ENCODE measurements at regions not wholly inside any gene's neighbourhood (a gene's known extent, or its start where the extent isn't known, plus 50 kb on each side); places are given as distances from the start of the nearest gene placed in this dataset.

- H3K4me3 ChIP-seq (ENCODE audit: low read depth, low read length) = no peak overlapping the region
- Mint-ChIP-seq H3K4me1 (ENCODE audit: low read depth, unreplicated experiment) (no peaks in the 10 kb centered on the region), H3K4me3 (ENCODE audit: unreplicated experiment) (no peak overlapping the region), H3K27ac (ENCODE audit: unreplicated experiment) (no peak overlapping the region), H3K27me3 (ENCODE audit: insufficient read depth, unreplicated experiment) (peaks cover 5% of the 10 kb centered on the region), H3K36me3 (ENCODE audit: insufficient read depth, unreplicated experiment) (no peaks in the 10 kb centered on the region), H3K9me3 (ENCODE audit: unreplicated experiment) (no peaks in the 10 kb centered on the region)
- no TSS peak for BruUV-seq (replicated peaks)
- no peaks in the 10 kb centered on the region for H3K4me1 ChIP-seq
- ChIA-PET POLR2A (no interaction called here), CTCF (no interaction called here)
- no peaks in the 10 kb centered on the region for H3K36me3 ChIP-seq (ENCODE audit: control insufficient read depth, insufficient read depth, low read length)
- DNase-seq = no peak
- no peak for TF ChIP-seq CTCF (IDR thresholded peaks at IDR 0.05; ENCODE audit: insufficient read depth in 1 of 2, low read depth in 1 of 2, low read length in 1 of 2, severe bottlenecking in 1 of 2, unreplicated experiment in 1 of 2)
- H3K9me3 ChIP-seq = no peaks in the 10 kb centered on the region
- intact Hi-C loops (cut with micrococcal nuclease; ENCODE audit: unreplicated experiment) = no loop called here
- H3K27me3 ChIP-seq (replicated peaks; ENCODE audit: control insufficient read depth, insufficient read depth, low read length) = no peaks in the 10 kb centered on the region
Observed at GRCh38 chr14:83269583-83269982, 1735.9 kb upstream of the SEL1L start.

GRCh38 chr14:83271663-83272062 lies 1738.0 kb upstream of the SEL1L start:
- Mint-ChIP-seq H3K4me1 (ENCODE audit: low read depth, unreplicated experiment) (no peaks in the 10 kb centered on the region), H3K9me3 (ENCODE audit: unreplicated experiment) (no peaks in the 10 kb centered on the region), H3K27ac (ENCODE audit: unreplicated experiment) (no peak overlapping the region), H3K4me3 (ENCODE audit: unreplicated experiment) (no peak overlapping the region), H3K36me3 (ENCODE audit: insufficient read depth, unreplicated experiment) (no peaks in the 10 kb centered on the region), H3K27me3 (ENCODE audit: insufficient read depth, unreplicated experiment) (peaks cover 5% of the 10 kb centered on the region)
- intact Hi-C loops (cut with micrococcal nuclease; ENCODE audit: unreplicated experiment) = no loop called here
- H3K36me3 ChIP-seq (ENCODE audit: control insufficient read depth, insufficient read depth, low read length) = no peaks in the 10 kb centered on the region
- no peaks in the 10 kb centered on the region for H3K9me3 ChIP-seq
- no peak for DNase-seq
- no peak overlapping the region for H3K4me3 ChIP-seq (ENCODE audit: low read depth, low read length)
- TF ChIP-seq CTCF (IDR thresholded peaks at IDR 0.05; ENCODE audit: insufficient read depth in 1 of 2, low read depth in 1 of 2, low read length in 1 of 2, severe bottlenecking in 1 of 2, unreplicated experiment in 1 of 2) = no peak
- no TSS peak for BruUV-seq (replicated peaks)
- CTCF ChIA-PET = no interaction called here
- H3K4me1 ChIP-seq = no peaks in the 10 kb centered on the region
- no peaks in the 10 kb centered on the region for H3K27me3 ChIP-seq (replicated peaks; ENCODE audit: control insufficient read depth, insufficient read depth, low read length)
- POLR2A ChIA-PET = no interaction called here

GRCh38 chr14:83280719-83281118 lies 1747.1 kb upstream of the SEL1L start:
- H3K36me3 ChIP-seq (ENCODE audit: control insufficient read depth, insufficient read depth, low read length) = no peaks in the 10 kb centered on the region
- no peaks in the 10 kb centered on the region for H3K9me3 Mint-ChIP-seq (ENCODE audit: unreplicated experiment)
- no TSS peak for BruUV-seq (replicated peaks)
- no peaks in the 10 kb centered on the region for H3K27me3 ChIP-seq (replicated peaks; ENCODE audit: control insufficient read depth, insufficient read depth, low read length)
- no peaks in the 10 kb centered on the region for H3K27me3 Mint-ChIP-seq (ENCODE audit: insufficient read depth, unreplicated experiment)
- H3K36me3 Mint-ChIP-seq (ENCODE audit: insufficient read depth, unreplicated experiment) = no peaks in the 10 kb centered on the region
- no peak overlapping the region for H3K4me3 Mint-ChIP-seq (ENCODE audit: unreplicated experiment)
- intact Hi-C loops (cut with micrococcal nuclease; ENCODE audit: unreplicated experiment) = no loop called here
- no peaks in the 10 kb centered on the region for H3K4me1 ChIP-seq
- no peak for TF ChIP-seq CTCF (IDR thresholded peaks at IDR 0.05; ENCODE audit: insufficient read depth in 1 of 2, low read depth in 1 of 2, low read length in 1 of 2, severe bottlenecking in 1 of 2, unreplicated experiment in 1 of 2)
- ChIA-PET POLR2A (no interaction called here), CTCF (no interaction called here)
- no peaks in the 10 kb centered on the region for H3K4me1 Mint-ChIP-seq (ENCODE audit: low read depth, unreplicated experiment)
- no peak for DNase-seq
- no peak overlapping the region for H3K27ac Mint-ChIP-seq (ENCODE audit: unreplicated experiment)
- no peak overlapping the region for H3K4me3 ChIP-seq (ENCODE audit: low read depth, low read length)
- no peaks in the 10 kb centered on the region for H3K9me3 ChIP-seq

Data from Caco-2 (cell line).